Large intestine (tissue), 3 donors: ENCODE measurements at regions not wholly inside any gene's neighbourhood (a gene's known extent, or its start where the extent isn't known, plus 50 kb on each side); places are given as distances from the start of the nearest gene placed in this dataset.
A peak's percentile ranks its signal among the peaks of the same experiment; 100 is the strongest.
"Not testable (repeated sequence)": the region's sequence is repeated elsewhere in the genome, so short reads cannot be mapped to it uniquely, and the experiment has no call there.

Experiments
- DNase-seq, 2 donors: peaks; one replicate each; pipeline versions ENCODE4 v3.0.0 to v3.0.0-alpha.2; 2013
- H3K27ac ChIP-seq: one replicate; pipeline ENCODE4 v1.5.1; 2013; ENCODE audit warnings: low read length
- H3K27me3 ChIP-seq: 2 replicates; pipeline ENCODE4 v1.6.1; 2013; ENCODE audit warnings: low read length; ENCODE audit not compliant: control insufficient read depth, insufficient read depth
- H3K36me3 ChIP-seq: 2 replicates; pipeline ENCODE4 v1.6.1; 2013; ENCODE audit warnings: low read length; ENCODE audit not compliant: control insufficient read depth, insufficient read depth
- H3K4me1 ChIP-seq: one replicate; pipeline ENCODE4 v1.6.1; 2013; ENCODE audit warnings: low read length; ENCODE audit not compliant: control insufficient read depth, insufficient read depth
- H3K4me3 ChIP-seq: one replicate; pipeline ENCODE4 v1.5.1; 2013; ENCODE audit warnings: low read length
- H3K9me3 ChIP-seq: one replicate; pipeline ENCODE4 v1.6.1; 2013; ENCODE audit warnings: mild to moderate bottlenecking, low read depth, low read length, moderate library complexity; ENCODE audit not compliant: control insufficient read depth
- WGBS: methylation state at CpG from one replicate; pipeline ENCODE4 v1.1.5; 2013; ENCODE audit warnings: low lambda C conversion rate; ENCODE audit not compliant: insufficient coverage; 5-methylcytosine and 5-hydroxymethylcytosine counted together

DNA sequence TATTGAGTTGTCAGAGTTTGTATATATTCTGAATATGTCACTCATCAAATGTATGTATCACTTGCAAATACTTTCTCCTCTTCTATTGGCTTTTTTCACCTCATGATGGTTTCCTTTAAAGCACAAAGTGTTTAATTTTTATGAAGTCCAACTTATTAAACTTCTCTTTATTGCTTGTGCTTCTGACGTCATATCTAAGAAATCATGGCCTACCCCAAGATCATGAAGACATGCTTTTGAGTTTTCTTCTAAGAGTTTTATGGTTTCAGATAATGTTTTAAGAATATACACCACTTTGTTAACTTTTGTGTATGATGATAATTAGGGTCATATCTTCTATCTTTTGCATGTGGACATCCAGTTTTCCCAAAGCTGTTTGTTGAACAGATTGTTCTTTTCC is 417.2 kb upstream of the ATP10A start:
- 89% methylated on average over 1 of the region's 1 CpG for WGBS
- Histone ChIP-seq H3K27ac (no peak overlapping the region), H3K4me1 (no peaks in the 10 kb centered on the region), H3K36me3 (no peaks in the 10 kb centered on the region), H3K27me3 (no peaks in the 10 kb centered on the region), H3K9me3 (no peaks in the 10 kb centered on the region), H3K4me3 (no peak overlapping the region)
- DNase-seq = no peak

DNA sequence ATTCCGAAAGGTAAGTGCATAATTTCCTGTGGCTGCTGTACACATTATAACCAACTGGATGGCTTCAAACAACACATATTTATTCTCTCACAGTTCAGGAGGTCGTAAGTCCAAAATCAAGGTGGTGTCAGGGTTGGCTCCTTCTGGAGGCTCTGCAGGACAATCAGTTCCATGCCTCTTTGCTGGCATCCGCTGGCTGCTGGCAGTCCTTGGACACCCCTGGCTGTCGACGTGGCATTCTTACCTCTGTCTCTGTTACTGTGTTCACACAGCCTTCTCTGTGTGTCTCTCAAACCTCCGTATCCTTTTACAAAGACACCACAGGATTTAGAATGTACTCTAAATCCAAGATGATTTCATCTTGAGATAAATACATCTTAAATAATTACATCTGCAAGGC is 398.8 kb upstream of the ATP10A start:
- Histone ChIP-seq H3K27ac (no peak overlapping the region), H3K4me3 (no peak overlapping the region), H3K9me3 (no peaks in the 10 kb centered on the region), H3K4me1 (no peaks in the 10 kb centered on the region), H3K36me3 (no peaks in the 10 kb centered on the region), H3K27me3 (no peaks in the 10 kb centered on the region)
- WGBS = no CpG with 5 or more reads among the region's 6 CpGs
- no peak for DNase-seq

DNA sequence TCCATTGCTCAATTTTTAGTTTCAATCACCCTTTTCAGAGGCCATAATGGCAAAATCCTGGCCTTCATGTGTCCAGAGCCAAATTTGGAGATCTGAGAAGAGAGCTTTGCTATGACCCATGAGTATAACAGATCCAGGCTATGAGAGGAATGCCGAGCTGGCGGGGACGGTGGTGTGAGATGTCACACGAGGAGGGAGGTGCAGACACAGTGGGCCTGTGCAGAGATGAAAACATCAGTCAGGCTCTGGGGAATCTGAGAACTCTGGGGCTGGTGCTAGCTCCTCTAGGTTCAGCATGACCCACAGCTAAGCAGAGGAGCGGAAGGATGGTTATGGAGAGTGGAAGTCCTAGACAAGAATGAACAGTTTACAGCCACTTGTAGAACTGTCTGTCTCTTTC is 398.3 kb upstream of the ATP10A start:
- no CpG with 5 or more reads among the region's 5 CpGs for WGBS
- Histone ChIP-seq H3K27ac (no peak overlapping the region), H3K27me3 (no peaks in the 10 kb centered on the region), H3K9me3 (no peaks in the 10 kb centered on the region), H3K36me3 (no peaks in the 10 kb centered on the region), H3K4me1 (no peaks in the 10 kb centered on the region), H3K4me3 (no peak overlapping the region)
- DNase-seq = no peak

DNA sequence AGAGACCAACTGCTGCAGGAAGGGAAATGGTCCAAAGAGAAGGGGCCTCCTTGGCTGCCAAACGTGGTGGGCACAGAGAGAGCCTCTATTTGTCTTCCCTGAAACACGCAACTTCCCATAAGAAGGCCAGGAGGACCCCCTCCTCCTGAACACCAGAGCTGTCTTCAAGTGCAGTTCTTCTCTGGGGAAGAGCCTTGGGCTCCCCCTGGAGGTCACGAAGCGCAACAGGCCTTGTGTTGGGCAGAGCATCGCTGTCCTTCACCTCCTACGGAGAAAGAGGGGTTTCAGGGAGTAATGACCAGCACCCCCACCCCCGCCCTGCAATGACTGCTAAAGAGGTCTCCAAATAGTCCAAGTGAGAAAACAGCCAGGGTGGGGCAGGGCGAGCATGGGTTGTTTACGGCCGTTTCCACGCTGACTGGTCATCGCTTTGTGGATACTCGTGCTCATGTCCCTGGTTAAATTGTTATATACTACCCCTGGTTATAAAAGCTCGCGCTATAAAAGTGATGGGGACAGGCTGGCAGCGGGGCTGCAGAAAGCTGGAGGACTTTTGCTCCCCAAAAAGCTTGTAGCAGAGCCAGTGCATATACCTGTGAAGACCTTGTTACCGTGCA is 397.5 kb upstream of the ATP10A start:
- Histone ChIP-seq H3K36me3 (no peaks in the 10 kb centered on the region), H3K9me3 (no peaks in the 10 kb centered on the region), H3K4me3 (no peak overlapping the region), H3K4me1 (no peaks in the 10 kb centered on the region), H3K27me3 (no peaks in the 10 kb centered on the region), H3K27ac (no peak overlapping the region)
- no CpG with 5 or more reads among the region's 17 CpGs for WGBS
- peak; percentile 8 to 18 for DNase-seq

DNA sequence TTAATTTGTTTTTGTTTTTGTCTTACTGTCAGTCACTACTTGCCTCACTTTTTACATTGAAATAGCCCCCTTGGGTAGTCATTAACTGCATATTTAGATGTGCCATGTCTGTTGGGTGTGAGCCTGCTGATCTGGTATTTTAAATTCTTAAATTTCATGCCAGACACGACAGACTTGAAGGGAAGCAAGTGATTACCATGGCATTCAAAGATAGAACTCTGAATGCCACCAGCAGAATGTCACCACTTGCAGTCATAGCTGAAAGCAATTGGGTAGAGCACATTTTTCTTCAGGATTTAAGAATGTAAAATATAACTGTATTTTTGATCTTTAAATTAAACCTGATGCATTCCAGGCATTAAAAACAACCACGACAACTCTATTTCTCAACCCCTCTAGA is 396.5 kb upstream of the ATP10A start:
- Histone ChIP-seq H3K36me3 (no peaks in the 10 kb centered on the region), H3K27ac (no peak overlapping the region), H3K4me3 (no peak overlapping the region), H3K9me3 (no peaks in the 10 kb centered on the region), H3K4me1 (no peaks in the 10 kb centered on the region), H3K27me3 (no peaks in the 10 kb centered on the region)
- WGBS = no CpG with 5 or more reads among the region's 2 CpGs
- DNase-seq = no peak

DNA sequence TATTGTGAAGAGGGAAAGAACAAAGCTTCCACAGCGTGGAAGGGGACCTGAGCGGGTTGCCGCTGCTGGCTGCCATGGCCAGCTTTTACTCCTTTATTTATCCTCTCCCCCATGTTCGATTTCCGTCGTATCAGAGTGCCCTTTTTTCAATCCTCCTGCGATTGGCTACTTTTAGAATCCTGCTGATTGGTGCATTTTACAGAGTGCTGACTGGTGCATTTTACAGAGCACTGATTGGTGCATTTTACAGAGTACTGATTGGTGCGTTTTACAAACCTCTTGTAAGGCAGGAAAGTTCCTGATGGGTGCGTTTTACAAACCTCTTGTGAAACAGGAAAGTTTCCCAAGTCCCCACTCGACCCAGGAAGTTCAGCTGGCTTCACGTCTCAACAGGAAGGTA is 381.7 kb upstream of the ATP10A start:
- not testable (repeated sequence) for DNase-seq, H3K4me1 ChIP-seq, H3K27me3 ChIP-seq, H3K27ac ChIP-seq, H3K4me3 ChIP-seq, H3K9me3 ChIP-seq, H3K36me3 ChIP-seq
- 100% methylated on average over 1 of the region's 11 CpGs for WGBS

DNA sequence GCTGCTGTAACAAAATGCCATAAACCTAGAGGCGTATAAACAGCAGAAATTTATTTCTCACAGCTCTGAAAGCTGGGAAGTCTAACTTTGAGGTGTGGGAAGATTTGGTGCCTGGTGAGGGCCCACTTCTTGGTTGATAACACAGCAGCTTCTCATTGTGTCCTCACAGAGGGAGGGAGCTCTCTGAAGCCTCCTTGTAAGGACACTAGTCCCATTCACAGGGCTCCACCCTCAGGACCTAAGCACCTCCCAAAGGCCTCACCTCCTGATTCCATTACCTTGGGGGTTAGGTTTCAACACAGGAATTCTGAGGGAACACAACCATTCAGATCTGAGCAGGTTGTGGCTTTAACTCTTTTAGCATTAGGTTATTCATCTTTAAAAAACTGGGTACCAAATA is 380.3 kb upstream of the ATP10A start:
- no peak for DNase-seq
- Histone ChIP-seq H3K36me3 (no peaks in the 10 kb centered on the region), H3K27me3 (no peaks in the 10 kb centered on the region), H3K9me3 (no peaks in the 10 kb centered on the region), H3K4me3 (no peak overlapping the region), H3K27ac (no peak overlapping the region), H3K4me1 (no peaks in the 10 kb centered on the region)
- WGBS = no CpG with 5 or more reads among the region's 1 CpG

DNA sequence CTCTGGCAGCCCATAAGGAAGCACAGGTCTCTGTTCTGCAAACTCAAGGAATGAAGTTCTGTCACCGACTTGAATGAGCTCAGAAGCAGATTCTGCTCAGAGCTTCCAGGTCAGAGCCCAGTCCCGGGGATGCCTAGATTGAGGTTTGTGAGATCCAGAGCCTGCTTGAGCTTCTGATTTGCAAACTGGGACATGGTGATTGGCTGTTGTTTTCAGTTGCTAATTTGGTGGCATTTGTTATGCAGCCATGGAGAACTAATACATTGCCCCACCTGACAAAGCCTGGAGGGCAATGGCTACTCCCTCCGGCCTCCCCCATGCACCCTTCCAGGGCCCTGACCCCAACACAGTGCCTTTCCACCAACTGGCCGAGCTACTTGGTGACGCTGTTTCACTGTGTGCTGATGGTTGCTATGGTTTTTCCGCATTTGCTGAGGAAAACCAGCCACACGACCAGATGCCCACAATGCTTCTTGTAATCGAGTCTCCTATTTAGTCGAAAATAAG is 379.5 kb upstream of the ATP10A start:
- DNase-seq = peak in 1 of 2 donors; percentile 3
- no CpG with 5 or more reads among the region's 9 CpGs for WGBS
- Histone ChIP-seq H3K9me3 (no peaks in the 10 kb centered on the region), H3K36me3 (no peaks in the 10 kb centered on the region), H3K4me1 (no peaks in the 10 kb centered on the region), H3K27me3 (no peaks in the 10 kb centered on the region), H3K4me3 (no peak overlapping the region), H3K27ac (no peak overlapping the region)

DNA sequence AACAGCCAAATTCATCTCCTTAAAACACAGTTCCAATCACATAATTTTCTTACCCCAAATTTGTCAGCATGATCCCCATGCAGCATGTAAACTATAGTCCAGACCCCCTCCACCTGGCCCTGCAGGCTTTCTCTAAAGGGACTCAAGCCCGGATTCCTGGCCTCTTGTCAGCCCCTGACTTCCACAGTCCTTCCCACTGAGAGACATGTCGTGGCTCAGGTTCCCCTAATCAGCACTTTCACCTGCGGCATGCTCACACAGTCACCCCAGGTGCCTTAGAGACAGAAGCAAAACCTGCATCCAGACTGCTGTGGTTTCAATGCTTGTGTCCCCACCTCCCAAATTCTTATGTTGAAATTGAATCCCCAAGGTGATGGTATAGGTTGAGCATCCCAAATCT is 372.7 kb upstream of the ATP10A start:
- WGBS = no CpG with 5 or more reads among the region's 3 CpGs
- no peaks in the 10 kb centered on the region for H3K27me3 ChIP-seq
- no peaks in the 10 kb centered on the region for H3K4me1 ChIP-seq
- H3K27ac ChIP-seq = no peak overlapping the region
- no peaks in the 10 kb centered on the region for H3K9me3 ChIP-seq
- no peak overlapping the region for H3K4me3 ChIP-seq
- H3K36me3 ChIP-seq = no peaks in the 10 kb centered on the region
- no peak for DNase-seq

DNA sequence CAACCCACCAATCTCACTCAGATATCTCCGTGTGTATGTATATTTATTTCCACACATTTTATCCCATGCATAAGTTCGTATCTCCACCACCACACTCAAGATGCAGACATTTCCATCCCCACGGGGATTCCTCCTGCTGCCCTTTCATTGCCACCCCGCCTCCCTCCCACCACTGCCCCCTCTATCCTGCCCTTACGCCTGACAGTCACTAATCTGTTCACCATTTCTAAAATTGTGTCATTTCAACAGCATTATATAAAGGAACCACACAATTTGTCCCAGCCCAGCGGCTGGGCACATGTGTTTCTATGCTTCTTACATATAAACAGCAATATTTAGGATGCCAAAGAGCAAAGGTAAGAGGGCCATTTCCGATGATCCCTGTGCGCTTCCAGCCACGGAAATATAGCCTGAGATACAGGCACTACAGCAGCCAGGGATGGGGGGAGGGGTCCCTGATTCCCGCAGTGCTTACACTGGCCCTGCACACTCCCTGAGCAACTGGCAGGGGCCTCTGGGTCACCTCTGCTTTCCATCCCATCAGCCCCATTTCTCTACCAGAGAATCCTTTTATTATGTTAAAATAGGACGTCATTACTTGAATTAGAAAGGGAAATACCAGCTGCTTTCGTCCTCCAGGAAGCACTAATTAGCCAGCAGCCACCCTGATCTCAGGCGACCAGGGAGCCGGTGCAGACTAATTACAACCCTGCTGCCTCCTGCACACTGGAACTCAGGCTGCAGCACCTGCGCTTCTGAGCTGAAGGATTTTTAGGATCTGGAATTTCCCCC is 372.0 kb upstream of the ATP10A start:
- H3K4me1 ChIP-seq = no peaks in the 10 kb centered on the region
- H3K27ac ChIP-seq = no peak overlapping the region
- no peaks in the 10 kb centered on the region for H3K36me3 ChIP-seq
- H3K4me3 ChIP-seq = no peak overlapping the region
- DNase-seq = peak in 1 of 2 donors; percentile 6
- no peaks in the 10 kb centered on the region for H3K9me3 ChIP-seq
- no peaks in the 10 kb centered on the region for H3K27me3 ChIP-seq
- WGBS = 40% methylated on average over 2 of the region's 15 CpGs

DNA sequence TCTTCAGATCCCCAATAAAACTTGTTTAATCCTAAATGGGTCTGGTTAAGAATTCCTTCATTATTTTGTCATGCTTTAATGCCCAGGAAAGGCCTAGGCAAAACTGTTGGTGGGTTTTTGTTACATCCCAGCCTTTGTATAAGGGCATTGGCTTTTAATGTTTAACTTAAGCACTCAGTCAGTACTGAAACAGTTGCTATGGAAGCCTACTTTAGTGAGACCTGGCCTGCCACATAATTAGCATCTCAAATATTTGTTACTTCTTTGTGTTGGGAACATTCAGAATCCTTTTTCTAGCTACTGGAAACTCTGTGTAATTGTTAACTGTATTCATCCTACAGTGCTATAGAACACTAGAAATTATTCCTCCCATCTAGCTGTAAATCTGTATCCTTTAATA is 369.6 kb upstream of the ATP10A start:
- H3K9me3 ChIP-seq = no peaks in the 10 kb centered on the region
- DNase-seq = no peak

More for the DNA sequence above, 369.6 kb upstream of the ATP10A start:
- Histone ChIP-seq H3K27me3 (no peaks in the 10 kb centered on the region), H3K4me3 (no peak overlapping the region), H3K36me3 (no peaks in the 10 kb centered on the region), H3K4me1 (no peaks in the 10 kb centered on the region), H3K27ac (no peak overlapping the region)
